DOHH2 (cell line): ENCODE measurements at regions not wholly inside any gene's neighbourhood (a gene's known extent, or its start where the extent isn't known, plus 50 kb on each side); places are given as distances from the start of the nearest gene placed in this dataset.

Experiments used
- EZH2phosphoT487 ChIP-seq: fragments of 200-600 bp; sonication (generic); IDR thresholded peaks from 2 replicates; pipeline ENCODE4 v1.6.1; 2017; ENCODE audit warnings: borderline replicate concordance, mild to moderate bottlenecking, antibody characterized with exemption, low read length, moderate library complexity, mixed read lengths
- TF ChIP-seq, protein P1 (sequence below): fragments of 200-600 bp; sonication (generic); IDR thresholded peaks from one replicate; pipeline ENCODE4 v1.5.1; 2014; ENCODE audit warnings: antibody characterized with exemption, mild to moderate bottlenecking, low read depth, low read length; ENCODE audit not compliant: poor library complexity, severe bottlenecking

DNA sequence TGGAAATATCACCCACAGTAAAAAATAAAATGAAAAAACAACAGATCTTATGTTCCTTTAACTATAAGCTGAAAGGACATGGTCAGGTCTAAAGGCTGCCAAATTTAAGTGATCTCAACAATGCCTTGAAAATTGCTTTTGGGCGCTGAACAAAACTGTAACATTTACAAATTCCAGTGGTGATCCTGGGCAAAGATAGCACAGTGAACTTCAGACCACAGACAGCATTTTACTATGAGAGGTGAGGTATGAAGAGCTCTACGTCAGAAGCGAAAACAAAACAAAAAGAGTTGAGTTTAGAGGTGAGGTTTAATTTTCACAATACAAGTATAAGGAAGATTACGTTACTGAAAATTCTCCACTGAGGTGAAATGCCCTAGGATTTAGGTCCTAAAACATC, 165.8 kb upstream of the STK32A start:
- TF ChIP-seq, protein P1, sequence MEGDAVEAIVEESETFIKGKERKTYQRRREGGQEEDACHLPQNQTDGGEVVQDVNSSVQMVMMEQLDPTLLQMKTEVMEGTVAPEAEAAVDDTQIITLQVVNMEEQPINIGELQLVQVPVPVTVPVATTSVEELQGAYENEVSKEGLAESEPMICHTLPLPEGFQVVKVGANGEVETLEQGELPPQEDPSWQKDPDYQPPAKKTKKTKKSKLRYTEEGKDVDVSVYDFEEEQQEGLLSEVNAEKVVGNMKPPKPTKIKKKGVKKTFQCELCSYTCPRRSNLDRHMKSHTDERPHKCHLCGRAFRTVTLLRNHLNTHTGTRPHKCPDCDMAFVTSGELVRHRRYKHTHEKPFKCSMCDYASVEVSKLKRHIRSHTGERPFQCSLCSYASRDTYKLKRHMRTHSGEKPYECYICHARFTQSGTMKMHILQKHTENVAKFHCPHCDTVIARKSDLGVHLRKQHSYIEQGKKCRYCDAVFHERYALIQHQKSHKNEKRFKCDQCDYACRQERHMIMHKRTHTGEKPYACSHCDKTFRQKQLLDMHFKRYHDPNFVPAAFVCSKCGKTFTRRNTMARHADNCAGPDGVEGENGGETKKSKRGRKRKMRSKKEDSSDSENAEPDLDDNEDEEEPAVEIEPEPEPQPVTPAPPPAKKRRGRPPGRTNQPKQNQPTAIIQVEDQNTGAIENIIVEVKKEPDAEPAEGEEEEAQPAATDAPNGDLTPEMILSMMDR, result no peak
- no peak for TF ChIP-seq EZH2phosphoT487
